Hematopoietic multipotent progenitor cell treated with erythropoietin and hydrocortisone succinate and interleukin-3 and kit ligand, for 6 days (in vitro differentiated cells): ENCODE measurements at regions not wholly inside any gene's neighbourhood (a gene's known extent, or its start where the extent isn't known, plus 50 kb on each side); places are given as distances from the start of the nearest gene placed in this dataset.

Source experiments
- DNase-seq: peaks from one replicate; pipeline ENCODE4 v3.0.0-alpha.2; 2015

DNA sequence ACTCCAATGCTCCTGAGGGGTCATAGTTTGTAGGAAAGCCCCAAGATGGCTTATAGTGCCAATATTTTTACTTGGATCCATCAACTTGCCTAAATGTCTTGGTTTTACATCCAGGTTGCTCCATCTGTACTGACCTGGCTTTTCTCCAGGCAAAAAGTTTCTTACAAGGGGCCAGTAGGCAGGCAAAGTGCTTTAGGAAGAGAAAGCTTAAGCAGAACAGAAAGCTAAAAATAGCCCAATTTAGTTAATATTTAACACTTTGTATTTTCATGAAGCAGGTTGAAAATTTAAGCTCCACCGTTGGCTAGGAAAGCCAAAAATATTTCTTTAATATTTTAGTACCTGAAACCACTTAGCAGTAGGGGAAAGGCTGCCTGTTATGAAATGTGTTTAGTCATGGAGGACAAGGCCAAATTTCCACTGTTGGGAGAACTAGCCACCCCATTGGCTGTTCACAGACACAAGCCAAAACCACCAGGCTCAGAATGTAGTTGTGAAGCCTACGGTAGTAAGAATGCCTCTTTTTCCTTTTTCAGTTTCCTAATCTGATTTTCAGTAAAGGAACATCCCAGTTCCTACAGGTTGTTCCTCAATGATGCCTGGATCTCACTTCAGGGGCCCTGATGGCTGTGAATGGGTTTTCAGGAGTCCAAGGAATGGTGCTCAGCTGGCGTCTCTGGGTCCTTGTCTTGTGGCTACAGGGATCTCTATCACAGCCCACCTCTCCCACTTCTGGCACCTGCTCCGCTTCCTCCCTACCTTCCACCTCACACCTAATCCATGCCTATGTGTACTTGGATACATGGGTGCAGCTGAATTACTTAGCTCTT, 324.8 kb downstream of the PMP22 start:
- DNase-seq: no peak

DNA sequence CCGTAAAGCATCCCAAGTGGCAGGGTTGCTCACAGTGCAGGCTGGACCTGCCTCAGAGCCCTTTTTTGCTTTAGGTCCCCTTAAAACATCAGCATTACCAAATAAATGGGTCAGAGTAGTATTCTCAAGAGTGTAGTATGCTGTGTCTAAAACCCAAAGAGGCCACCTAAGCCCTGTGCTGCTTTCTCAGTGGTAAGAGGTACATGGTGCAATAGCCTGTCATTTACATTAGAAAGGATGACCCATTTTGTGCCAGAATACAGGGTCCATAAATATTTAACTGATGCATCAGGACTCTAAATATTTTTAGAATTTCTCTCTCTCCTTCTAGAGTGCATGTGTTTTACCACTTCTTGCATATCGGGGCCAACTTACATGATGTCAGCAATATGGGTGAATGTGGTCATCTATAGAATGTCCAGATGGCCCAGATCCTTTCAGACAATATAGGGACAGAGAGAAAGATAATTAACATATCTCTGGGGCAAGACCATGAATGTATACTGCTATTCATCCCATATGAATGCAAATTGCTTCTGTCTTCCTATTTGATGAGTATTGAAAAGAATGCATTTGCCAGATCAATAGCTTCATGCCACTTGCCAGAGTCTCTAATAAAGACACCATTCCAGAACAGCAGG, 329.2 kb downstream of the PMP22 start:
- DNase-seq: no peak

DNA sequence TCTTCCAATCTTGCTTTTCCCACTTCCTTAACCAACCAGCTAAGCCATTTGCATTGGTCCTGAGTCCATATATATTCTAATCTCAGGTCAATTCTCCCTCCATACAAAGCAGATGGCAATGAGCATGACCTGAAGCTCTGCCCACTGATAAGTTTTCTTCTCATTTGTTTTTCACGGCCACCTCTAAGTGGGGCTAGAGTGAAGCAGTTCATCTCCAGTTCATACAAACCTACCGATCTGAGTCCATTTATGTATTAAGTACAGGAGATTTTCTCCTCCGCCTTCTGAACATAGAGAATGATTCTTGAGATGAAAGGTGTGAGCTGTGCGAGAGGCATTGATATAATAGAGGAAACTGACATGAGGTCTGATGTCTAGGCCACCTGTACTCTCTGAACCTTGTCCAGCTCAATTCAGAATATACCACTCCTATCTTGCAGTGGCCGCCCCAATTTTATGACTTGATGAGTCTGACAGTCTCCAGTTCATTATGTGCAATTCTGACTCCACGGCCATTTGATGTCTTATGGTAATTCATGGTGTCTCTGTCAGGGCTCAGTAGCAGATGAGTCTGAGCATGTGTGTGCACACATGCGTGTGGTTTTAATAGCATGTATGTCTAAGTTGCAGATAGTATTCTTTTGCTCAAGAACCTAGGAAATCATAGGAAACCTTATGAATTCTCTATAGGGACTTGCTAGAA, 329.8 kb downstream of the PMP22 start:
- no peak for DNase-seq

DNA sequence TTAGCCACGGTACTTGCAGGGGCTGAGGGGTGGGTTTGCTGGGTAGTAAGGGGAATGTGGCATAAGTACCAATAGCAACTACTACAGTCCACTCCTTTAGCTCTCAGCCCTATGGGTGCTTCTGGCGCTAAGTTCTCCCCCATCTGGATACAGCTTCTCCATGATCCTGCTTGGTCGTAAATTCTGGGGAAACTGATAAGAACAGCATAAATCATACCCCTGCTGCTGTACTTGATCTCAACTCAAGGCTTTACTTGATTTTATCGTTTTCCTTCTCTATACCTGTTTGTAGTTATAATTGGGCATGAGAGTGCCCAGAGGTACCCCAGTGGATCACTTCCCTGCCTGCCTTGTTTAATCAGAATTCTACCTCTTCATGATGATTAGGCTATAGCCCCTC, 331.4 kb downstream of the PMP22 start:
- no peak for DNase-seq

DNA sequence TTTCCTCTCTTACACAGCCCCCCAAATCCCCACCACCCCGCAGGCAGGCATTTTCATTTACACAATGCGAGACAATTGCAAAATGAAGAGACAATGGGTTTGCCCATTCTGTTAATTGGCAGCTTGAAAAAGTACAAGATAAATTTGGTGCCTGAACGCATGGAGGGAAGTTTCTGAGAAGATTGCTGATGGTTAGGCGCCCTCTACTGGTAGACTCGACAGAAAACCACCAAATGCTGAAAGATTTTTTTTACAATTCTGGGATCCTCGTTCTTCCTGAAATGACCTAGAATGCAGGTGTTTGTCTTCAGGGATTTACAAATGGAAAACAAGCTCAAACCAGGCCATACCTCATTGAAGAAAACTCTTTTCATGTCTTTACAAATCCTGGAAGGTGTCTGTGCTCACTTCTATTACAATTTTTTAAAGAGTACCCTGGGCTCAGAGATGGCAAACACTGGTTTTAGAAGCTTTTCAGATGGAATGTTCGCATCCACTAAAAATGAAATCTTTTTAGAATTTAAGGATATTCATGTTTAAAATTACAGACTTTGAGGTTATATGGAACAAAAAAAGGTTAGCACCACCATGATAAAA, 338.5 kb downstream of the PMP22 start:
- peak; percentile 88 for DNase-seq

DNA sequence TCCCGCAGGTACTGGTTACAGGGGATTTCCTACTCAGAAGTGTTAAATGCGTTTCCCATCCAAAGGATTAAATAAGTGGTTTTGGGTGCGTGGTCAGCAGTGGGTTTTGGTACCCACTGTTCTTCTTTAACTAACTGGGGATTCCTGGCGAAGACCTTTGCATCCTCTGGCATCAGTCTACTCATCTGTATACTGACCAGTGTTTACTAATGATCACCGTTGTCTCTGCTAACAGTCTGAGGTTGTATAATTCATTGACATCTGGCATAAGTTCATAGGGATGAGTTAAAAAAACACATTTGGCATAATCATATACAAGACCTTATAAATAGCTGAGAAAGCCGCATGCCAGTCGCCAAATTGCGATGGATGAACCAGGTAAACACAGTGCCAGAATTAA, 339.1 kb downstream of the PMP22 start:
- DNase-seq: no peak

DNA sequence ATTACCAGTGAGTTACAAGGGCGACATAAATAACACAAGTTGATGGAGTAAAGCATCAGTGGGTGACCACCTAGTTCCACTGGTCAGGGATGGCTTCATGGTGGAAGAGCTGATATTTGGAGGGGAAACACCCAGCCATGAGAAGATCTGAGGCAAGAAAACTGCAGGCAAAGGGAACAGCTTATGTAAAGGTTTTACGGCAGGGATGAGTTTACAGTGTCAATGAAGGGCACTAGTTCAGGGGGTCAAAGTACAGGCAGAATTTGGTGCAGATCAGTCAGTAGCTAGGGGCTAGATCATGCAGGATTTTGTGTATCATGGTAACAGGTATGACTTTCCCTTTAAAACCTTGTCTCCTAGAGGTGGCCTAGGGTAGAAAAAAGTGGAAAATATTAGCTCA, 339.6 kb downstream of the PMP22 start:
- no peak for DNase-seq

DNA sequence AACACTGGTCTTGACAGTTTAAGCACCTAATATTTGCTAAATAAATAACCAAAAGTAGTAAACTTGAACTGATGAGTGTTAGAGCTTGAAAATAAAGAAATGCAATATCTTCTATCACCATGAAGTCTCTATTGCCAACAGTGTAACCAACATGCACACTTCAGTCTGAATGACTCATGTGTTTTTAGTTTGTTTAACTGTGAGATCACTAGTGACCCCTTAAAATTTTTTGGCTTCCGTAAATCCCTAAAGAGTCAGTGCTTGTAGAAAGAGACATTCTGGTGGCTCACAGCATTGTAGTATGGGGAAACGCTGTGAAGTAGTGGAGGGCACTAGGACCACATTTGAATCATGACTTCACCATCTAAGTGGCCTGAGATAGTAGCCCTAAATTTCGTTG, 341.1 kb downstream of the PMP22 start:
- no peak for DNase-seq

DNA sequence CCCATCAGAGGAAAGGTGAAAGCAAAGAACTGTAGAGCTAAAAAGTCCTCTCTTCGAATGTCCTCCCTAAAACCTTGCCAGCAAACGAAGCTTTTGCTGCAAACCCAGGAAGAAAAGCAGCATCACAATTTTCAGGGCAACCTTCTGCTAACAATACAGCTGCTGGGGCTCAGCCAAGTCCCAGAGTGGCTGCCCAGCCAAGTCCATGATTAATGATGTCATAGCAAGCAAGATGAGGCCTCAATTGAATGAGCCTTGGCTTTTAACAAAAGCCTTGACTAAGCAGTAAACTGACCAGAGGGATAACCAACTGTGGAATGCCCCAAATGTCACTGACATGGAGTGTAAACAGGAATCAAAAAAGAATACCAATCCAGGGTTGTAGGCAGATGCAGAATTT, 342.7 kb downstream of the PMP22 start:
- DNase-seq: no peak

DNA sequence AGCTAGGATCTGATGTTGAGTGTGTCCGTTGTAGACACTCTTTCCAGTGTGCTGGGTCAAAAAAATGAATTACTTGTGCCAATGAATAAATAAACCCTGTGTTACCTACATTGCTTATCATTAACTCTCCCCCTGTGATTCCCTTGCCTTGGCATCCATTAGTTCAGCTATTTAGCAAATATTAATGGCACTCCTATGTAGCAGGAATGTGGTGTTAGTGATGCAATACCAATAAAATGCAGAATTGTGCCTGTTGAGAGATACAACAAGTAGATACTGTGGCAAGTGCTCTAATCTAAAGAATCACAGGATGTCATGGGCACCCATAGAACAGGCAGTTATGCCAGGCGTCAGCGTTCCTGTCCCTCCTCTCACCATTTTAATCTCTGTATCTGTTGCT, 343.2 kb downstream of the PMP22 start:
- peak; percentile 9 for DNase-seq

DNA sequence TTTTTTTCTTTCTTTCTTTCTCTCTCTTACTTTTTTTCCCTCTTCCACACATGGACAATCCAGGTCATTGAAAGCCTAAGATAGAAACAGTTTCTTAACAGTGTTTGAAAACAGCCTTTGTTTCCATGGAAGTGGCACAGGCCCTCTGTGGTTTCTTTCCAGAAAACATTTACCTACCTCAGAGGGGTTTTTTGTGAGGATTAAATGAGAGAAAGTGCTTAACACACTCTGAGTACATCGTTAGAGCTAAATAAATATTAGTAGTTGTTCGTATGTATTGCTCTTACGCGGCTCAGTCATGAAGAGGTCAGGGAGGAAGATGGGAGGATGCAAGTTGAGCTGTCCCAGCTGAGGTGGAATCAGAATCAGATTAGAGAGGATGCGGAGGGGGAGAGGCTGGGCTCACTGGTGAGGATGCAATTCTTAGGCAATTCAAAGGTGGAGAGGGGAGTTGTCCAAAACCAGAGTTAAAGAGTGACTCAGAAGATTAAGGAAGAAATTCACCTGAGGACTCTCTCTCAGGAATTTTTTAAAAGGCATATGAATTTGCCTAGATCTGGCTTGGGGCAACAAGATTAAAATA, 345.4 kb downstream of the PMP22 start:
- DNase-seq: no peak

DNA sequence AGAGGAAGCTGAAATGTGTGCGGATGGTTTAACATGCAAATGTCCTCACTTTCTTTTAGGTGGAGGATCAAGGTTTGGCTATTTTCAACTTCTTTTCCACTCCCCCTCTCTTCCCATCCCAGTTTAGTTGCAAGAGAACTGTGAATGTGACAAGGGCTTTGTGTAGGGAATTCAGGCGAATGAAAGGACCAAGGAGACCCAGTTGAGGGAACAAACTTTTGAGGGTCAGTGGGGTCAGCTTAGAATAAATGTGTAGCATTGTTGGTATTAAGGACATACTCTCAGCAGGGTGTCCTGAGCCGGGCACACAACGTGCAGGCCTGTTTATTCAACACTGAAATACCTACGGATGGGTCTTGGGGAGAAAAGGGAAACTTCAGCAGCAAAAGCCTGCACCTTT, 346.0 kb downstream of the PMP22 start:
- no peak for DNase-seq

DNA sequence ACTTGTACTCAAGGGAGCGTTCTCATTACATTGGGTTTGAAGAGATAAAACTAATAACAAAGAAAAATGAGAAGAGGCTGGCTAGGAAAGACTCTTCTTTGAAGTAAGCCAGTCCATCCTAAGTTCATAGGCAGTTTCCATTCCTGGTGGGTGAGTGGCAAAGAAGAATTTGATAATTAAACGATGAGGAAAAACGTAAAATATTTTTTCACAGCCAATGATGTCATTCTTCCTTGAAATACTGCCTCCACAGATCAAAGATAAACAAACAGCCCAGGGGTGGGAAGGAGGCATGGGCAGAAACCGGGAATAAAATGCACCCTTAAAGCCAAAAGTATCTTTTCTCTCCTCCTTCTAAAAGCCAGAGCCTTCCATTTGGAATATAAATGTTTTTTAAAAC, 346.6 kb downstream of the PMP22 start:
- DNase-seq: no peak

DNA sequence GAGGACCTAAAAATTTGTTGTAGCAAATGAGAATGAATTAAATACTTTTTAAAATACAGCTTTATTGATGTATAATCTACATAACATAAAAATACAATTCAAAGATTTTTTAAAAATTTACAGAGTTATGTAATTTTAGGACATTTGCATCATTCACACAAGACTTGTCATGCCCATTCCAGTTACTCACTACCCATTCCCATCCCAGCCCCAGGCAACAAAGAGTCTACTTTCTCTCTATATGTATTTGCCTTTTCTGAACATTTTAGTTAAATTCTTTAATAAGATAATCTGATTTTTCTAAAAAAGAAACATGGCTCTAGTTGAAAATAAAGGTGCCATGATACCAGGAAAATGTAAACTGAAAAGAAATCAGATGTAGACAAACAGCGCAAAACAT, 354.2 kb downstream of the PMP22 start:
- DNase-seq: no peak

DNA sequence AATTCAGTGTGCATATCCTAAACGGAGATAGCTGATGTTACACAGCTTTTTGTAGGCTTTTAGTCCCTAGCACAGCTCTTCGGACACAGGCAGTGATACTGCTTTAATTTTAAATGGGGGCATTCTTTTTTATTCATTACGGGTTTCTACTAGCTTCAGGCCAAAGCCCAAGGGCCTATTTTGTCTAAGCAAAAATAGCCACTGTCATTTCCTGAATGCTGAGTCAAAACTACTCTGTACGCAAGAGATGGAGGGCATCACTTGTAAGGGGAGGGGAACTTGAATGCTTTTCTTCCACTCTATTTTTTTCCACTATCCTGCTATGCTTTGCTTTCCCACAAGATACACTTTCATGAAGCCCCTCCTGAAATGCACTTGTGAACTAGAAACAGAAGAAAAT, 360.7 kb downstream of the PMP22 start:
- DNase-seq: no peak

DNA sequence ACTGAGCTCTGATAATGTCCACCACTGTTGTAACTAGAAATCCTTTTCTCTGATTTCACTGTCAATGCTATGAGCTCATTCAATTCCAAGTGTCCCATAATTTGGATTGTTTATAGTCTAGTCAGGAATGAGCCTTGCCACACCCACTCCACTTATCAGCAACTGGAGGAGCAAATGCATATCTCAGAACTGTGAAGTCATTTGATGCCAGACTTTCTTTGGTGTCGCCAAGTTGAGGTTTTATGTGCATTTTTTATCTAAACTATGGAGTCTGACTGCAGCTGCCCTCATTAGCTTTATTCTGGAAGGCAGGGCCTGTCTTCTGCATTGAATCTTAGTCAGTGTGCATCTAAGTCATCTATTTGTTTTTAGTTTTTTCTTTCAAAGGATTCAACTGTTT, 361.3 kb downstream of the PMP22 start:
- DNase-seq: no peak

DNA sequence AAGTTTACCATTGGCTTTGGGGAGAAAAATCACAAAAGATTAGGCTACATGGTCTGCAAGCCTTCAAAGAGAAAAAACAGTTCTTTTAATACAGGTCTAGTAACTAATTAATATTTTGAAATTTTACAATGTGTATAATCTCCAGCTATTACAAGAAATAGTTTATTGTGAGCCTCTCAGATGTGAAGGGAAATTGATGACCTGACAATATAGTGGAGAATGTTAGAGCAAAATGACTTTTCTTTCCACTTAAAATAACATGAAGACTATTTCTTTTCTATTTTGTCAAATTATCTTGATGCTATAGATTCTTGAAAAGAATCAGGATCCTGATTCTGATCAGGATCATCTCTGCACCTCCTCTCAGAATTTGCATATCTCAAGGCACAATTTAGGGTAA, 362.3 kb downstream of the PMP22 start:
- DNase-seq: no peak

DNA sequence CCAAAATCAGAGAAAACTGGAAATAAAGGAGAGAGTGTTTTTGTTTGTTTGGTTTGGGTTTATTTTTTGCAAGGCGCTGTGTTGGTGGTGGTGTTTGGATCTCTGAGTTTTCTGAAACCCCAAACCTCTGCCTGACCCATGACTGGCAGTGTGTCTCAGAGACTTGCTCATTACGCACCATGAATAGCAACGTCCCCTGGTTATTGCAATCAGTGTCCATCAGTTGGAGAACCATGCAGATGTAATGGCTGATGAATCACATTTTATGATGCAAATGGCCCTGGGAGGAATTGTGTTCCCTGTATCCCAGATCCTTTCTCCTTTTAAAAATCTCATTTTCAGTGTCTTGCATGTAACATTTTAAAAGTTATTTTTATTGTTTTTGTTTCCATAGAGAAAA, 362.8 kb downstream of the PMP22 start:
- no peak for DNase-seq

DNA sequence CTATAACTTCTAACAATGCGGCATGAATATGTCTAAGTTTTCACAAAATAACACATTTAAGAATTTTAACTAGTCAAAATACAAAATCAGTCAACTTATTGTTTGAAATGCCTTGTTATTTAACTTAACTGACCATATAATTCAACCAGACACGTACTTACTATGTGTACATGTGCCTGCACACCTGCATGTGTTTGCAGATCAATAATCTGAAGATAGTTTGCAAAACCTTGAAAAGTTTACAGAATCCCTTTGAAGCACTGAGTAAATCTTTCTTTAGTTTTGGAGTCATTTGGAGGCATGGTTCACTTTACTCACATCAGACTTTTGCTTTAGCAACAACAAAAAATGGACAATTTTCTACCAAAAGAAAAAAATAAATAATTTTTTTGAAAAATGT, 363.8 kb downstream of the PMP22 start:
- DNase-seq: no peak

DNA sequence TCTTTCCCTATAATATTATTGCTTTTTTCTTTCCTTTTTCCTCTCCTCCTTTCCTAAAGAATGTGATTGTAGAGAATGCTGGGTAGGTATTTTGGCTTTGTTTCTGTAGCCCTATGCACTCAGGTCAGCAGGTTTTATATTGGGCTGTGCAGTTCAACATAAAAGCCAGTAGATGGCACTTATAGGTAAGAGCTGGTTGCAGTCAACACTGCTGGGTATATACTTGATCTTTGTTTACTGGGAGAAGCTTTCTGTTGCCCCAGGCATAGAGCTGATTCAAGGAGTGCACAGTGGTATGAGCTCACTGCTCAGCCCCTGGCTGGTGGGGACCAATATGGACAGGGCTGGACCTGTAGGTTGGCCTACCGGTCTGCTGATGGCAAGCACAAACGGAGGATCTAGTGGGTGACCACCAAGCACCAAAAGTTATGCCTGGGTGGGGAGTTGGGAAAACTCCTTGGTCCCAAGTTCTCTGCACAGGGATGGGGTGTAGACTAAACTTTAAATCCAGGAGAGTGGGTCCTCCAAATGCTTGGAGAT, 378.9 kb downstream of the PMP22 start:
- DNase-seq: peak; percentile 26

DNA sequence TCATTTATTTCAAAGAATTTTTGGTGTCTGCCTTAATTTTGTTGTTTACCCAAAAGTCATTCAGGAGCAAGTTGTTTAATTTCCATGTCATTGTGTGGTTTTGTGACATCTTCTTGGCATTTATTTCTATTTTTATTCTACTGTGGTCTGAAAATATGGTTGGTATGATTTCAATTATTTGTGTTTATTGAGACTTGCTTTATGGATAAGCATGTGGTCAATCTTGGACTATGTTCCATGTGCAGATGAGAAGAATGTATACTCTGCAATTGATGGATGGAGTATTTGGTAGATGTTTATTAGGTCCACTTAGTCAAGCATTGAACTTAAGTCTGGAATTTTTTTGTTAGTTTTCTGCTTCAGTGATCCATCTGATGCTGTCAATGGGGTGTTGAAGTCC, 383.0 kb downstream of the PMP22 start:
- no peak for DNase-seq

DNA sequence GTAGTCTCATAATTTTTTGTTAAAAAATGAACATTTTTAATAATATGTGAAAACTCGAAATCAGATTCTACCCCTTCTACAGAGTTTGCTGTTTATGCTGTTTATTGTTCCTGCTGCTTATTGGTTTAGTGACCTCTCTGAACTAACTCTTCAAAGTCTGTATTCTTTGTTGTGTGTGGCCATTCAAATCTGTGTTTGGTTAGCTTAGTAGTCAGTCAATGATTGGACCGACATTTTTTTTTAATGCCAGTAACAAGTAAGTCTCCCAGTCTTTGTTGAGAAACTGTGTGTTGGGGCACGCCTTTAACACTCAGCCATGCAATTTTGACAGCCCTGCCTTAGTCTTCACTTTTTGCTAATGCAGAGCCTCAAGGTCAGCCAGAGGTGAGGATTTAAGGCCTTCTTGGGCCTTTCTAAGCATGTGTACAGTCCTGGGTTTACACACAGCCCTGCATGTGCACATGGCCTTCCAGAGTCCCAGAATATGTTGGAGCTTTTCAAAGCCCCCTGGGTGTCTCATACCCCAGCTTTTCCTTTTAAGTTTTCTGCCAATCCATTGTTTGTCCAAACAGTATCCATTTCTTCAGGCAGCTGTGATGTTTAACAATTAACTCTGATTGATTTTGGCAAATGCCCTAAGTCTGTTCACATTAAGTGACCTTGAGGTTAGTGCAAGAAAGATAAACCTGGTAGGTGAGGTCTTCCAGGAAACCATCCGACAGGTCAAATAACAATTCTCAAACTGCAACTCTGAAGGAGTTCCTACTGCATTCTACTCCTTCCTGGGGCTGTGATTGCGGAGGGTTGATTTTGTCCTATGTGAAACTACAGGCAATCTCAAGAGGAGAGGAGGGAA, 389.3 kb downstream of the PMP22 start:
- no peak for DNase-seq
